A549 (cell line): ENCODE measurements at regions not wholly inside any gene's neighbourhood (a gene's known extent, or its start where the extent isn't known, plus 50 kb on each side); places are given as distances from the start of the nearest gene placed in this dataset.

ENCODE experiments used
- BHLHE40 ChIP-seq: IDR thresholded peaks from 2 replicates; pipeline ENCODE4 v1.6.1; 2012; ENCODE audit warnings: low read depth, low read length, inconsistent platforms
- JUN ChIP-seq, 2 experiments: fragments of >200 bp; sonication (Bioruptor Twin); formaldehyde crosslinking; IDR thresholded peaks; 2 replicates in 1 of 2; 3 replicates in 1 of 2; pipeline ENCODE4 v1.6.1; 2016 to 2017
- POLR2A ChIP-seq: IDR thresholded peaks from 2 replicates; pipeline ENCODE4 v1.6.1; 2012; ENCODE audit warnings: mild to moderate bottlenecking, low read length
- POLR2AphosphoS2 ChIP-seq: conservative IDR thresholded peaks from 2 replicates; pipeline ENCODE4 v1.6.1; 2012; ENCODE audit warnings: low read length, improper control_type of control experiment, inconsistent platforms
- TF ChIP-seq, protein P1 (sequence below): fragments of 250-450 bp; sonication (Bioruptor Pico); IDR thresholded peaks from 2 replicates; pipeline ENCODE4 v1.5.0; 2021; ENCODE audit warnings: mild to moderate bottlenecking, moderate library complexity, borderline replicate concordance
- TF ChIP-seq, protein P2 (sequence below): fragments of >200 bp; sonication (Bioruptor Twin); formaldehyde crosslinking; IDR thresholded peaks from 3 replicates; pipeline ENCODE4 v1.5.1; 2016
- TF ChIP-seq, protein P3 (sequence below): fragments of 150-350 bp; IDR thresholded peaks from 2 replicates; pipeline ENCODE4 v1.6.1; 2014; ENCODE audit warnings: low read depth, mild to moderate bottlenecking, low read length

DNA sequence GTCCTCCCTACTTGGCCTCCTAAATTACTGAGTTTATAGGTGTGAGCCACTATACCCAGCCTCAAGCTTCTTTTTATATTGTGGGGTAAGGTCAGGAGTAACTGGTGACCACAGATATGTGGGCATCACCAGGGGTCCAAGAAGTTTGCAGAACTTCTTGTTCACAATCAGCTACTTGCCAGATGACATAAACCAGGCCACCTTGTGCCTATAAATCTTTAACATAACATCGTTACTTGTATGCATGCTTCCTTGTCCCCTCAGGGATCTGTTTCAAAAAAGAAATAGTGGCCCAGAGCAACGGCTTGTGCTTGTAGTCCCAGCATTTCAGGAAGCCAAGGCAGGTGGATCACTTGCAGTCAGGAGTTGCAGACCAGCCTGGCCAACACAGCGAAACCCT, 115.1 kb upstream of the FAM174B start:
- no peak for TF ChIP-seq BHLHE40
- no peak for TF ChIP-seq POLR2AphosphoS2
- no peak for TF ChIP-seq JUN (IDR thresholded peaks at IDR 0.05)
- TF ChIP-seq, protein P1, sequence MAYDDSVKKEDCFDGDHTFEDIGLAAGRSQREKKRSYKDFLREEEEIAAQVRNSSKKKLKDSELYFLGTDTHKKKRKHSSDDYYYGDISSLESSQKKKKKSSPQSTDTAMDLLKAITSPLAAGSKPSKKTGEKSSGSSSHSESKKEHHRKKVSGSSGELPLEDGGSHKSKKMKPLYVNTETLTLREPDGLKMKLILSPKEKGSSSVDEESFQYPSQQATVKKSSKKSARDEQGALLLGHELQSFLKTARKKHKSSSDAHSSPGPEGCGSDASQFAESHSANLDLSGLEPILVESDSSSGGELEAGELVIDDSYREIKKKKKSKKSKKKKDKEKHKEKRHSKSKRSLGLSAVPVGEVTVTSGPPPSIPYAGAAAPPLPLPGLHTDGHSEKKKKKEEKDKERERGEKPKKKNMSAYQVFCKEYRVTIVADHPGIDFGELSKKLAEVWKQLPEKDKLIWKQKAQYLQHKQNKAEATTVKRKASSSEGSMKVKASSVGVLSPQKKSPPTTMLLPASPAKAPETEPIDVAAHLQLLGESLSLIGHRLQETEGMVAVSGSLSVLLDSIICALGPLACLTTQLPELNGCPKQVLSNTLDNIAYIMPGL (CRISPR knock-in tag): no peak
- TF ChIP-seq, protein P2, sequence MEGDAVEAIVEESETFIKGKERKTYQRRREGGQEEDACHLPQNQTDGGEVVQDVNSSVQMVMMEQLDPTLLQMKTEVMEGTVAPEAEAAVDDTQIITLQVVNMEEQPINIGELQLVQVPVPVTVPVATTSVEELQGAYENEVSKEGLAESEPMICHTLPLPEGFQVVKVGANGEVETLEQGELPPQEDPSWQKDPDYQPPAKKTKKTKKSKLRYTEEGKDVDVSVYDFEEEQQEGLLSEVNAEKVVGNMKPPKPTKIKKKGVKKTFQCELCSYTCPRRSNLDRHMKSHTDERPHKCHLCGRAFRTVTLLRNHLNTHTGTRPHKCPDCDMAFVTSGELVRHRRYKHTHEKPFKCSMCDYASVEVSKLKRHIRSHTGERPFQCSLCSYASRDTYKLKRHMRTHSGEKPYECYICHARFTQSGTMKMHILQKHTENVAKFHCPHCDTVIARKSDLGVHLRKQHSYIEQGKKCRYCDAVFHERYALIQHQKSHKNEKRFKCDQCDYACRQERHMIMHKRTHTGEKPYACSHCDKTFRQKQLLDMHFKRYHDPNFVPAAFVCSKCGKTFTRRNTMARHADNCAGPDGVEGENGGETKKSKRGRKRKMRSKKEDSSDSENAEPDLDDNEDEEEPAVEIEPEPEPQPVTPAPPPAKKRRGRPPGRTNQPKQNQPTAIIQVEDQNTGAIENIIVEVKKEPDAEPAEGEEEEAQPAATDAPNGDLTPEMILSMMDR: no peak
- TF ChIP-seq POLR2A: no peak
- TF ChIP-seq, protein P3, sequence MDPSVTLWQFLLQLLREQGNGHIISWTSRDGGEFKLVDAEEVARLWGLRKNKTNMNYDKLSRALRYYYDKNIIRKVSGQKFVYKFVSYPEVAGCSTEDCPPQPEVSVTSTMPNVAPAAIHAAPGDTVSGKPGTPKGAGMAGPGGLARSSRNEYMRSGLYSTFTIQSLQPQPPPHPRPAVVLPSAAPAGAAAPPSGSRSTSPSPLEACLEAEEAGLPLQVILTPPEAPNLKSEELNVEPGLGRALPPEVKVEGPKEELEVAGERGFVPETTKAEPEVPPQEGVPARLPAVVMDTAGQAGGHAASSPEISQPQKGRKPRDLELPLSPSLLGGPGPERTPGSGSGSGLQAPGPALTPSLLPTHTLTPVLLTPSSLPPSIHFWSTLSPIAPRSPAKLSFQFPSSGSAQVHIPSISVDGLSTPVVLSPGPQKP: no peak
